Stimulated activated CD8-positive, alpha-beta memory T cell treated with anti-CD3 and anti-CD28 coated beads, Interleukin-7, amount 100 ng/mL, for 1 hour (primary cell): ENCODE measurements at regions not wholly inside any gene's neighbourhood (a gene's known extent, or its start where the extent isn't known, plus 50 kb on each side); places are given as distances from the start of the nearest gene placed in this dataset.

Experiments
- DNase-seq, 2 donors: peaks; one replicate each; pipeline ENCODE4 v3.0.0-alpha.2; 2020; ENCODE audit warnings: low read depth in 2 of 2

DNA sequence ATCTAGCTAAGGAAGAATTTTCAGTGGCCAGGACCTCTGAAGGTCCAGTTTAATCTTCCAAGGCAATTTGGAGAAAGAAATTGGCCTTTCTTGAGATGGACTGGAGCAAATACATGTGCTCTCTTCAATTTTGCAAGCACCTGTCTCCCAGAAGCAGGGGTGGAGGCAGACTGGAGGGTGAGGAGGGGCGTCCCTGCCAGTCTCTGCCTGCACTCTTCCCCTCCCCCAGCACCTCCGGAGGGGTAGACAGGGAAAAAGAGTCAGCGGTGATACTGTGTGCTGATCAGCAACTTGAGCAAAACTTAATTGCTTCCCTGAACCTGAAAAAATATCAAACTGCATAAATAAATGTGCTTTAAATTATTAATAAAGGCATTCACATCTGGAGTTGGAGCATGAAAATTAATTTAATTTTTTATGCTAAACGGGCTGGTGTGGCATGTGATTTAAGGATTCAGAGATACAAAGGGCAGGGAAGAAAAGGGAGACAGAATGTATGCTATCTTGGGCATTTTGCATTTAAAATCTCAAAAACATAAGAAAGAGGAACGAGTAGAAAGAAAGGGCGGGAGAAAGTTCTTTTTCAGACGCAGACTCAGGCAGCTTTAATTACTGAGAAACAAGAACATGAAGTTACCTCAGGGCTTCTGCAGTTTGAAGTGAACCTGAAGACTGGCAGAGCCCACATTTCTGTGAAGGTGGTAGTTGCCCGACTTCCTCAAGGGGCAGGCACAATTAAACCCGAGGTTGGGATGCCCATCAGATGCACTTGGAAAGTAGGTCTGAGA, 319.7 kb downstream of the UACA start:
- DNase-seq: no peak

DNA sequence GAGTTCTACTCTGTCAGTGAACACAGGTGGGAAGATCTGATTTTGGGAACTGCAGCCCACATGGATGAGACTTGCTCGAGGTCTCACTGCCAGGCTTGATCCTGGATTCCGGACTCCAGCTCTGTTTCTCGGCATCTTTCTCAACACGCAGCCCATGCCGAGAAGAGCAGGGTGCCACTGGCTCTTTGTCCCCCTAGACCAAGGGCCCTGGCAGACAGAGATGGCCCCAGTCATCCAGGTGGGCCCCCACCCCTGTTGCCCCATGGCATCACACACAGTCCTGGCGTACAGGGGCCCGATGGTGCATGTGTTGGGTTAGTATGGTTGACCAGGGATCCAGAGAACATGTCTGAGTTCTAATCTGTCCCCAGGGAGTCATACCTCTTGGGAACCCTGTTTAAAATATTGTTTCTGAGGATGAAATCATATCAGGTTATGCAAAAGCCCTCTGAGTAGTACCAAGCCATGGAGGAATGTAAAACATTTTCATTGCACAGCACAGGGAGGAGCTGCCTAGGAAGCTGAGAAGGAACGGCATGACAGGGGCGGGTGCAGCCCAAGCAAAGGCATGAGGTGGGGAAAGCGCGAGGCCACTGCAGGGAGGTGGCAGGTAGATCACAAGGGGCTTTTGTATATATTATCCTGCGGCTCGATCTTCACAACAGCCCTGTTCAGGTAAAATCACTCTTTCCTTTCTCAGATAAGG, 320.6 kb downstream of the UACA start:
- no peak for DNase-seq

DNA sequence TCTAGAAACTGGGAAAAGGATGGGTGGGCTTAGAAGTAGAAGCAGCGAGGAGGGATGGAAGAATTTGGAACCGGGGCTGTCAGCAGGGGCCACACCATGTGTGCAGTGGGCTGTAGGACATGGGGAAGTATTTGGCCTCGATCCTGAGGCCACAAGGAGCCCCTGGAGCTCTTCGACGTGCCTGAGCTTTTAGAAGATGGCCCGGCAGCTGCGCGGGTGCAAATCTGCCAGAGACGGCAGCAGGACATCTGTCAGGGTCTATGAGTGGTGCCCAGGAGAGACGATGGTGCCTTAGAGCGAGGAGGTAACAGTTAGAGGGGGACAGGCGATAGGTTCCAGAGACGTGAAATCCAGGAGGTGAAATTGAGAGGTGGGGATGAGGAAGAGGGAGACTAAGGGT, 321.1 kb downstream of the UACA start:
- no peak for DNase-seq

DNA sequence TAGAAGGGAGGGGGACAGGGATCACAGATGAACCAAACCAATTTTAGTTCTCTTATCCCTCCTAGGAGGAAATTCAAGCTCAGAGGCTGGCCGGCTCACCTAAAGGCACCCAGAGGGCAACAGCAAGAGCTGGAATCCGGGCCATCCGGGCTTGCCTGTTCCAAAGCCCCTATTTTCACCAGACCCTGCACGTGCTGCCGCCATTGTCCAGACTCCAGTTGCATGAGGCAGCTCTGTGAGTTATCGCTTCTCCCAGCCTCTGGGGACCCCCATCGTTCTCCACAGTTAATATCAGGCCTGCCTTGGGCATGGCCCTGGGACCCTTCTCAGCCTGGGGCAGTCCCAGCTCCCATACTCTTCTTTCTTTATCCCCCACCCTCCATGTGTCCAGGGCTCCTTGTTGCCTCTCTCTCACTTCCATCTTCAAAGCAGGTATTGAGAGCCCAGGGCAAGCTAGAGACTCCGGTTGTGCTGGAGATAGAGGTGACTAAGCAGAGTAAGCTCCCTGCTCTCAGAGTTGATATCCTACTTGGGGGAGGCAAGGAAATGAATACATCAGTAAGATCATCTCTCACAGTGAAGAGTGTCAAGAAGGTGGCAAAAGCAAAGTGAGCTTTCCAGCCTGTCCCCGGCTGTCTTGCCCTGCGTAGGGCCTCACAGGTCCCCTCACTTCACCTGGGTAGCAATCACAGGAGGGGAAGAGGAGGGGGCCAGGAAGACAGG, 322.8 kb downstream of the UACA start:
- no peak for DNase-seq

DNA sequence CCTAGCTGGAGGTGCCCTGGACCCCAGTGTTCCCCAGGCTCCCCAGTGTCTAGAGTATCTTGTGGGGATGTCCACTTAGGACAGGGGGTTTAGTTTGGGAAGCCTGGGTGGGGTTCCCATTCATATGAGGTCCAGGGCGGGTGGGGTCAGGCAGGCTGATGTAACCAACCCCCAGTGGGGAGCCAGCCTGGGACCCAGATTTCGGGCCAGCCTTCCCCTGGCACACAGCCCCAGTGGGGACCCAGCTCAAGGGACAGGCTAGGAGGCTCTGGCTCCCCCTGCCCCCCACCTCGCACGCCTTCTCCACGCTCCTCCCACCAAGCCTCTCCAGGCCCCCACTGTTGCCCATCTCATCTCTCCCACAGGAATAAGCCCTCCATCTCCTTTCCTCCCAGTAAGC, 323.5 kb downstream of the UACA start:
- no peak for DNase-seq

DNA sequence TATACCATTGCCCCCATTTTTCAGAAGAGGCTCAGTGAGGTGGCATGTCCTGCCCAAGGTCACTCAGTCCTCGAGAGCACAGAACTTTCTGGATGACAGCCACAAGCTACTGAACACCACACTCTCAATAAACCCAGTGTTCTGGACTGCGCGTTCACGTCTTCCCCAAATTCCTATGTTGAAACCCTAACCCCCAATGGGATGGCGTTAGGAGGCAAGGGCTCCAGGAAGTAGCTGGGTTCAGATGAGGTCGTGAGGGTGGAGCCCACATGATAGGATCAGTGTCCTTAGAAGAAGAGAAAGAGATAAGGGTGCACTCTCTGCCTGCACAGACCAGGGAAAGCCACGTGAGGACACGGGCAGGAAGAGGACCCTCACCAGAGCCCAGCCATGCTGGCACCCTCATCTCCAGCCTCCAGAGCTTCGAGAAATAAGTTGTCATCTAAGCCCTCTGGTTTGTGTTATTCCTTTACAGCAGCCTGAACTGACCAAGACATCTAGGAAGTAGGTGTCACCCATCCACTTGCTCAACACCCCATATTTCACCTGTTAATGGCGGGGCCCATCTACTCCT, 324.0 kb downstream of the UACA start:
- no peak for DNase-seq

DNA sequence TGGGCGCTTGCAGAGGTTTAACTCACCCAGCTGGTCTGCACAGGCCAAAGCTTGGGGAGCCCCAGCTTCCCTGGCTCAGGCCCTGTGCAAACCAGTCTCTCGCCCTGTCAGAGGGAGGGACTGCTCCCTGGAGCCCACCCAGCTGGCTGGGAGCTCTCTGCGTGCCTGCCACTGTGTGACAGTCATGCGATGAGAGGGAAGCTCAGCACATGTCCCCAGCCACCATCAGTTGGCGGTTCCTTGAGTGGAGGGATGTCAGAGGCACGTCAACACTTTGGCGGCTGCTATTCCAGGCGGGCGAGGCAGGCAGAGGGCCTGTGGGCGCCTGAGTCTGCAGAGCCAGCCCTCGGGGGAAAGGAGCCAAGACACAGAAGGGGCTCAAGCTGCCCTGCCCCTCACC, 324.6 kb downstream of the UACA start:
- no peak for DNase-seq

DNA sequence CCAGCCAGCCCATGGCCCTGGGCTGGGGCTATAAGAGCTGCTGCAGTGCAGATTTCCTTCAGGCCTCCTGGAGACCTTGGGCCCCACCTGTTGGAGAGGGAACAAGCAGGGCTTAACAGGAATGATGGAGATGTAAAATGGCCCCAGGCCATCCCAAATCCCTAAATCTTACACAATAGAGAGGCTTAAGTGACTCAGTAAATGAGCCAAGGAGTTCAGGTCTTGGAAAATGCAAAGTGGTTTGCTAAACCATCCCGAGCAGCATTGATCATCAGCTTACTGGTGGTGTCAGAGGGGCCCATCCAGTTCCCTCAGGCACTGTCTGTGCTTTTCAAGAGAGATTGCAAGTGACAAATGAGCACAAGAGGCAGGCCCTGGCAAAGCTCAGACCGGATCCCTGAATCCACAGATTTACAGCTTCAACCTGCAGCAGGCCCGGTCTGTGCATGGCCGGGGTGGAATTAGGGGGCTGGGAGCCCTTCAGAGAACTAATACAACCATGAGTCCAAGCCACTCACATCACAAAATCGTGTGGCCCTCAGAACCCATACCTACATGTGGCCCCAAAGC, 325.4 kb downstream of the UACA start:
- no peak for DNase-seq

DNA sequence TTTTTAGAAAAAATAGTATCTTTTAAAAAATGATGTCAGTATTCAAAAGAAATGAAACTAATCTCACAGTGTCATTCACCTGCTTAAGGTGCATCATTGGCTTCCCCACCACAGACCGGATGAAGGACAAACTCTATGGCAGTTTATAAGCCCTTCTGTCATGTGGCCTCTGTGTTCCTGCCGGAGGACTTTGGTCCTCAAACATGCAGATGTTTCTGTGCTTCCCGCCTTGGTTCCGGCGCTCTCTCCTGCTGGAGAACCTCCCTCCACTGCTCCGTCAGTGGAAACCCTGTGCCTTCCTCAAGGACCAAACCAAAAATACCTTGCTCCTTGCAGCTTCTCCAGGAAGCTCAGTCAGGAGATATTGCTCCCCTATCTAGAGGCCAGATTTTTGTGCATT, 326.3 kb downstream of the UACA start:
- no peak for DNase-seq

DNA sequence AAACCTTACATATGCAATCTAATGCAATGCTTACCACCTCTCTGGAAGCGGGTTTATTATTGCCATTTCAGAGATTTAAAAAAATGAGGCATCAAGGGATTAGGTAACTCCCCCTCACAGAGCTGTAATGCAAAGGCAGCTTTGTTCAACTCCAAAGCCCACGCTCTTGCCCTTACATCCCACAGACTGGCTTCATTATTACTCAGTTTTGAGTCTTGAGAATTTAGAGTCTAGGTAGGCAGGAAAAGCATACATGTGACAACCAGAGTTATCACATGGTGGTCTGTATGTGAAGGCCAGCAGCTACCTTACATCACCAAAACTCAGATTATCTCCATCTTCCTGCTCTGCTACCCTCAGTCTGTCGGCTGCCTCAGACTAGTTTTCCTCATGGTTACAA, 326.9 kb downstream of the UACA start:
- no peak for DNase-seq

DNA sequence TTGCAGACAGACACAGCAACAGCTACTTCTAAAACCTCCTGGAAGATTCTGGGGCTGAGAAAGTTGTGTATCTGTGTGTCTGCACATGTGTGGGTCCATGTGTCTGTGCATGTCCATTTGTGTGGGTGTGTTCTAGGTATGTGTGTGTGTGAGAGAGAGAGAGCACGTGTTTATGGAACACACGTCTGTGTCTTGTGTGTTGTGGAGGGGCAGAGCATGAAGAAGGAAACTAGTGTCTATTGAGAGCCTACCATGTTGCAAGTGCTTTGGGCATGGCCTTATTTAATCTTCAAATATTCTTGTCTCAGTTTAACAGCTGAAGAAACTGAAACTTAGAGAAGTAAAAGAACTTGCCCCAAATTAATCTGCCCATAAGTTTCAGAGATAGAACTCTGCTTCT, 327.5 kb downstream of the UACA start:
- no peak for DNase-seq

DNA sequence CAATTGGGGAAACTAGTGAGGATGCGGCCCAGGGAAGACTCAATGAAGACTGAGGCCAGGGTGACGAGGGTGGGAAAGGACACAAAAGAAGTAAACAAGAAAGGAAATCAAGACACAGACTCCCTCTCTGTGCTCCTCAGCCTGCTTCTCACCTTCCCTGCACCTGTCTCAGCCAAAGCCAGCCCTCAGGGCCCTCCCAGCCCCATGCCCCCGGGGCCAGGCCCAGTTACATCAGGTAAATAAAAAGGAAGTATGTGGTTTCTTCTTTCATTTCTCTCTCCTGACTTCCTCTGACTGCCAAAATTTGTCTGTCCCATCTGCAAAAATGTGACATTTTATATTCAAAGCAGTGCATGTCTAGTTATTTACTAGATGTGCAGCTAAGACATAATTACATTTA, 328.0 kb downstream of the UACA start:
- no peak for DNase-seq

DNA sequence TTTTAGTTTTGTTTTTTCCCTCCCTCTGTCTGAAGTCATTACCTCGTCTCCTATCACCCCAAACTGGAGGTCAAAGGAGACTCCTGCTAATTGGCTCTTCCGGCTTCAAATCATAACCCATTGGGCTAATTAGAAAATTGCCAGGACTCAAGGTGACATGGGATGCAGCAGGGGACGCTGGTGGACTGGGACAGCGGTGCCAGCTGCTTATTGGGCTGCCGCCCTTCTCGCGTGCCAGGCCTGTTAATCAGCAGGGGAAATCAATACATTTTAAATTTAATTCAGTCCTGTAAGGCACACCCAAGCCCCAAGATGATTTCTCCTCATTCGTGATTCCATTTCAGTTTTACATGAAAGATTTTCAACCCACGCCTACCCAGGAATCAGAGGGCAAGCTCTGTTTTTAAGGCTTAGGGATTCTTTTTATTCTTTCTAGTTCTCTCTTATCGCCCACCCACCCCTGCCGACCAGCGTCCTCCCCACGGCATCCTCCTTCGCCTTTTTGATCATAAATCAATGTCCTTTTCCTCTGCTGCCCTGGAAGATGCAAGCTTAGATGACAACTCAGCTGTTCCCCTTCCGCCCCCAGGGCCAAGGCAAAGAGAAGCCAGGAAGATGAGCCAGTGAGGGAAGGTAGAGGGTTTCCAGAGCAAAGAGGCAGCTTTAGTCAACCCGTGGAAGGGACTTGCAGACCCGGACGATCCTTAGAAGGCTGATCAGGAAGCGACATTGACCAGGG, 329.6 kb downstream of the UACA start:
- DNase-seq: no peak

DNA sequence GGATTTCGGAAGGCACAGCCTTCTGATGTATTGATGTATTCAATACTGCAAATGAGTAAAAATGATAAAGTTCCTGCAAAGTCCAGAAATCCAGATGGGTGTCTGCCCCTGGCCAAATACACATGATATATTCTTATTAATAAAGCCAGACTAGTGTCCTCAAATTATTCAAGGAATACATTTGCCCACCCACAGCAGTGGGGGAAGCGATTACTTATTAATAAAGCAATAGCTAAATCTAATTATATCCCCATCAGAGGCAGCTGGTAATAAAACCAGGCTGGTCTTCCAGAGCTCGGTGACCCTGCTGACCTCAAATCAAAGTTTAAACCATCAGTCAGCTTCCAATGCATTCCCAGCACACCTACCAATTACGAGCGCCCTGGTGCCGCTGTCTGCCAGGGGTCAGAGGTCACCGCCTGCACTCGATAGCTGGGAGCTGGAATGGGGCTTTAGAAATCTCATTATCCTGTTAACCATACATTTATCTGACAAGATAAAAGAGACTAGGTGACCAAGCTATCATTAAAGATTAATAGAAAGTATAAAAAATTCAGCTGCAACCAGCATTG, 330.3 kb downstream of the UACA start:
- DNase-seq: no peak

DNA sequence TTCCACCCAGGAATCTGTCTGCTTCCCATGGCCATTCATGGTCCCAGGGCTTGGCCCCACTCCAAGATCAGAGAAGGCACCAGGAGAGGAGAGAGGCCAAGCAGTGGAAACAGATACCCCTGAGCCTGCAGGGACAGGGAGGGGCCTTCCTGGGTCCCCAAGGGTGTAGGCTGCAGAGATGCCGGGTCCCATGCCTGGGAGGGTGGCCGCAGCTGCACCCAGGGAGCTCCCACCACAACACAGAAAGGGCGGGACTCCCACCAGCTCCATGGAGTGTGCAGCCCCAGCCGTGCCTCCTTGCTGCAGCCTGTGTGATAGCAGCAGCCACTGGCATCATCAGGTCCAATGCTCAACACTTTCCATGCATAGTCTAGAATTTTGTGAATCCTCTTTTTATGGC, 331.5 kb downstream of the UACA start:
- no peak for DNase-seq

DNA sequence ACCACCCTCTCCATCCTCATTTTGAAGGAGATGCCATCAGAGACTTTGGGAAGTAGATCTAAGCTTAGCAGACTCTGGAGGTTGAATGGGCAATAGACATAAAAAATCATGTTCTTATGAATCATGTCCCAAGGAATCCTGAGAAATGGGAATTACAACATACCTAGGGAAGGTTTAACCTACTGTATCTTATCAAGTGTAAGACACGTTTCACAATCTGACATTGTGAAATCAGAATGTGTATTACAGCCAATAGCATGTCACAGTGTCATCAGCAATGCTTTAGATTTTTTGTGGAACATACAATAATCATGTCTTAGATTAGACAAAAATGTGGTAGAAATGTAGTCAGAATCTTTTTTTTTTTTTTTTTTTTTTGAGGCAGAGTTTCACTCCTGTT, 332.4 kb upstream of the TLE3 start:
- DNase-seq: no peak

DNA sequence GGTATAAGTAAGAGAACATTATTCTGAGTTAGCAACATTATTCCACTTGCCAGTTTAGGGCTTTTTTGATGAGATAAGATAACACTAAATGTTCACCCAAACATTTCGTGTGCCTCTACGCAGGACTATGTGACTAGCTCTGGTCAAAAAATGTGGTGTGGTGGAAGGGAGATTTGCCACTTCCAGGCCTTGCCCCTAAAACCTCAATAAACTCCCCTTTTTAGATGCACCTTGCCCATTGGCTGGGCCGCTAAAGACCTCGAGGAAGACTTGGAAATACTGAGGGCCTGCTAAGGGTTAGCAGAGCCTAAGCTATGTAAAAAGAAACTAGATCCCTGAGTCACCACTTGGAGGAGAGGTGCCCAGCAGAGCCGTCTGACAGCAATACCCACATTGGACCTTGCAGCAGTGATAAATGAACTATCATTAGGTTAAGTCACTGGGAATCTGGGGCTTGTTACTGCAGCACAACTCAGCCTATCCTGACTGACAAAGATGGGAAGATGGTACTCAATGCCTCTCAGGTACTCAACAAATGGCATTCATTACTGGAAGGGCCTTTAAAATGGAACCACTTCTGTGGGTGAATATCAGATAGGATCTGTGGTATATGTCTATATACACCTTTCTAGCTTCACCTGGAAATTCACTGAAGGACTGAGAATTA, 331.5 kb upstream of the TLE3 start:
- no peak for DNase-seq

DNA sequence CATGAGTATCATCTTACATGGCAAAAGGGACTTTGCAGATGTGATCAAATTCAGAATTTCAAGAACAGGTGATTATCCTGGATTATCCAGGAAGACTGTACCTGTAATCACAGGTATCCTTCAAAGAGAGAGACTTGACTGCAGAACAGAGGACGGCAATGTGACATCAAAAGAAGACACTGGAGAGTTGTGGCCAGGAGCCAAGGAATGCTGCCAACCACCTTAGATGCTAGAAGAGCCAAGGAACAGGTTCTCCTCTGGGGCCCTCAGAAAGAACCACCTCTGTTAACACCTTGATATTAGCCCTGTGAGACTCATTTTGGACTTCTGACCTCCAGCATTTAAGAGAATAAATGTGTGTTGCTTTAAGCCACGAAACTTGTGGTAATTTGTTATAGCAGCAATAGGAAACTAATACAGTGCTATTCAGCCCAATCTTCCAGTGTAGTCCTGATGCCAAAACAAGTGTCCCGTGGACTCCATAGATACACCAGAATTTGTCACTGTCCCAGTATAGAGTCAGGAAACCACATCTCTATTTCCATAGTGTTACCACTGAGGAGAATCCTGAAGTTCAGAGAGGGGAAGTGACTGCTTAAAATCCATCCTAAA, 330.6 kb upstream of the TLE3 start:
- DNase-seq: no peak

DNA sequence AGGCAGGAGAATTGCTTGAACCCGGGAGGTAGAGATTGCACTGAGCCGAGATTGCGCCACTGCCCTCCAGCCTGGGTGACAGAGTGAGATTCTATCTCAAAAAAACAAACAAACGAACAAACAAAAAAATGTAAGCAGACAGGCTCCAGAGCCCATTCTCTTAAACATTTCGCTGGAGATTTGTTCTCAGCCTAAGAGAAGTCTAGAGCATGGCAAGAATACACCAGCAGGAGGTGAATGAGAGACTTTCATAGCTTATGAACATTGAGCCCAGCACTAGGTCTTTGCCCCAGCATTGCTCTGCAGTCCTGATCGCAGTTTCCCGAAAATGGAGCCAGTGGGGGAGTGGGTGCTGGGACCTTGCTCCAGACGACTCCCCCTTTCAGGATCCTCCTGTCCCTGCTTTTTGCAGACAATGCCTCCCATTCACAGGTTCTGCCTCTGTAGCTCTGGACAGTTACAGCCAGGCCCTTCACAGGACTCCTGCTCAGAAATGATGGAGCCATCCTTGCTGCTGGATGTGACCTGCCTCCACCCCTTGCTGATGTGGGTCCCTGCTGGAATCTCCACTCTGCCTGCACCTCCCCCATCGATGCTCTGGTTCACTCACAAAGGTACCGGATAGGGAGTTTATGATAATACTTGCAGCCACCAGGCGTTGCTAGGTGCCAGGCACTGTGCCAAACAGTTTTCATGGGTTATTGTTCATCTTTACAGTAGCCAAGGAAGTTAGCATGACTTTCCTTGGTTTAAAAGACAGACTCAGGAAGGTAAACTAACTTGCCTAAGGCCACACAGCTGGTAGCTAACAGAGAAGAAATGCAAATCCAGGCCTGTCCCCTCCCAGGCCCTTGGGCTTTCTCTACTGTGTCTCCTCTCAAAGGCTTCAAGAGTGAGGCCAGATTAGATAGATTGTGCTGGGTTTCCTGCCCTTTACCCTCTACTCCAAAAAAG, 329.7 kb upstream of the TLE3 start:
- DNase-seq: no peak
